ENCODE measurements at regions not wholly inside any gene's neighbourhood (a gene's known extent, or its start where the extent isn't known, plus 50 kb on each side); places are given as distances from the start of the nearest gene placed in this dataset.

DNA sequence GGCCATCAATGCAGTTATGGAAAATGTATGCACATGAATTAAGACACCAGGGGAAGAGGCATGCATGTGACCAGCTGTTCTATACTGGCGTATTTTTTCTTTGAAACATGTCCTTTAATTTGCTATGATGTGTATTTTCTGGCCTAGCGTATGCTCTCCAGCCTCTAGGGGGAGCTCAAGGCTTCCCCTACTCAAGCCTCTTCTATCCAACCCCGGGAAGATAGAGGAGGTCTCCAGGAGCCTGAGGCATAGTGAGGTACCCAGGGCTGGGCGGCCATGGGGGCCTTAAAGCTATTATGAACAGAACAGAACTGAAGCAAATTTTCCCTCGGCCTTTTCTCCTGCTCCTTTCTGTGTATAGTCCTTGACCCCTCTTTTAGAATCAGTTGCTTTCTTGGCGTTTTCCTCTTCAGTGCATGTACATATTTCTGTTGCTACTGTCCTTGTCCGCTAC, 528.9 kb downstream of the MAFB start:
- peak; percentile 67 for DNase-seq (ENCODE audit: low spot score)

DNA sequence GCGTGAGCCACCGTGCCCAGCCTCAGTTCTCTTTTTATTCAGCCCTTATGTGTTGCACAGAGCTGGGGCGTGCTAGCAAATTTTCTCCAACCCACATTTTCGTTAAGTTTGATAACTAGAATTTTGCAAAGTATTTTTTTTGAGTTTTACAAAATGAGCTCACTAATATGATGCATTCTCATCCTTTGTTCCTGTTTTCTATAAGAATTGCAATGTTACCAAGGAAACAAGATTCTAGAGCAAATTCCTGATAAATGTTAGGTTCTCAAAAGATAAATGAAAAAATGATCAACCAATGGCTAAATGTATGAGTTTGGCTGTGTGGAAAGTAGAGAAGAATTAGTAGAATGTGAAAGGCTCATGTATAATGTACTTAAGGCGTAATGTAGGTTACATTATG, 529.8 kb downstream of the MAFB start:
- no peak for DNase-seq (ENCODE audit: low spot score)

DNA sequence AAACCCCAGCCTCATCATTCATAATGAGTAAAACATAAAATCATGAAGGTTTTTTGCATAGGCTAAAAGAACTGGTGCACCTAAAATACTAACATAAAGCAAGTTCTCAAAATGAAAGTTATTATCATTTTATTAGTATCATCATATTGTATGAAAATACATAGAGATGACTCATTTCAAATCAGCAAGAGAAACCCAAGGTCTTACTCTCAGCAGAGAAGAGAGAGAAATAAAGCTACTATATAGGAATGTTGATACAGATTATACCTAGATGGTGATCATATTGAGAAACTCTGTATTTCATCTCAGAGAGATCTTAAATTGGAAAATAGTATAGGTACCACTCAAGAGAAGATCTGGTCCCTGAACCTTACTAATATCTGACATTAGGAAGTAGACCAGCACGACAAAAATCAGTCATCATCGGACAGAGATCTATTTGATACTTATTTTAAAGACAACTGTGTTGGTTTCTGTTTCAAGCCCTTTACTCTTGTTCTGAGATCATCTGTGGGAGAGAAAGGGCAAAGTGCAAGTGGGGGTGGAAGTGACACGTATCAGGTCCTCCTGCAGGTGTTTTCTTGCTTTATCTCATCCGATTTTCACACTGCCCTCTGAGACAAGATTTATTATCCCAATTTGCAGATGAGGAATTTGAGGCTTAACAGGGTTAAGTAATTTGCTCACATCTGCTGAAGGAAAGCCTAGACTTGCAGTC, 532.3 kb downstream of the MAFB start:
- no peak for DNase-seq (ENCODE audit: low spot score)

DNA sequence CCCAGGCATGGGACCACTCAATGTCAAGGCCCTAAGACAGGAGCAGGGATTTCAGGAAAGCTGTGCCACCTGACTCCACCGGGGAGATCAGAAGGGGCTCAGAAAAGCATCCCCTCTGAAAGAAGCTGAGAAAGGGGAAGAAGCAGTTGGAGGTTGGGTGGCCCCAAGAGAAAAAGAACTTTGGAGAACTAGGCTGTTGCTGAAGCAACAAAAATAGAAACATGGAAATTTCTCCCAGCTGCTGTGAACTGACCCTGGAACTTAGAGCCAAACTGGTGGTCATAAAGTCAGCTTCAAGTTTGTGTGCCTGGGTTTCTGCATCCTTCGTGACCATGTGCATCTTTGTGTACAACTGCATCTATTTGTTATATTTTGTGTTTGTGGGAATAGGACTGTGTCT, 534.5 kb downstream of the MAFB start:
- DNase-seq (ENCODE audit: low spot score) = no peak

DNA sequence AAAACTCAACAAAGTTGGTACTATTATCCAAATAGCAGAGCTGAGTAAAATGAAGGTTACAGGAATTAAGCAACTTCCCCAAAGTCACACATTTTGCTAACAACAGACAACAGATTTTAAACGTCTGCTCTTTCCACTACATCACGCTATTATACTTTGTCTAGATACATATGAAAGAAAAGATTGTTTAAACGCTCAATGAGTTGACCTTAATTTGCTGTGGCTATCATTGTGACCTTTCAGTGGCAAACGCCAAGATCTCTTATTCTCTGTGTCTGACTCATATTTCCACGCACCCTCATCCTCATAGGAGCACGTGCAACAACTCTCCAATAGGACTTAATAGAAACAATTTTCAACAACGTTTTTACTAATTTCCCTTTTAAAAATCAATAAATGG, 540.1 kb downstream of the MAFB start:
- no peak for DNase-seq (ENCODE audit: low spot score)

DNA sequence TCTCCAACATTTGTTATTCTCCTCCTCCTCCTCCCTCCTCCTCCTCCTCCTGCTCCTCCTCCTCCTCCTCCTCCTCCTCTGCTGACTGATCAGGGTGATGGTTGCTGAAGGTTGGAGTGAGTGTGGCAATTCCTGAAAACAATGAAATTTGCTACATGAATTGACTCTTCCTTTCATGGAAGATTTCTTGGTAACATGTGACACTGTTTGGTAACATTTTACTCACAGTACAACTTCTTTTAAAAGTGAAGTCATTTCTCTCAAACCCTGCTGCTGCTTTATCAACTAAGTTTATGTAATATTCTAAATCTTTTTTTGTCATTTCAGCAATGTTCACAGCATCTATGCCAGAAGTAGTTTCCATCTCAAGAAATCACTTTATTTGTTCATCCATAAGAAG, 543.0 kb downstream of the MAFB start:
- DNase-seq (ENCODE audit: low spot score) = no peak

DNA sequence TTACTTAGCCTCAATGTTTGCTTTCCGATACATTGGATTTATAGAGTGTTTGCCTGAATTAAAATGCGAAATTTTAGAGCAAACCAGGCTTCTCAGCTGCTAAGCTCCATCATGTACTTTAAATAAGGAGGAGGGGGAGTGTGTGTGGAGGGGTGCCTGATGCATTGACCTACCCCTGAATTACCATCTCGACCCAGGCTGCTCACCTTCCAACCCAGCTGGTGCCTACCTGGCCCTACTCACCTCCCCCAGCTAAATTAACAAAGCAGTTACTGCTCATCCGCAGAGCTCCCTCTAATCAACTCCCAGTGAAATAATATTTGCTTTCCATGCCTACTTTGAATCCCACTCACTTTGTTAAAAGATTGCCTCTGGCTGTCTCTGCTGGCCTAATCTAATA, 544.5 kb downstream of the MAFB start:
- no peak for DNase-seq (ENCODE audit: low spot score)

DNA sequence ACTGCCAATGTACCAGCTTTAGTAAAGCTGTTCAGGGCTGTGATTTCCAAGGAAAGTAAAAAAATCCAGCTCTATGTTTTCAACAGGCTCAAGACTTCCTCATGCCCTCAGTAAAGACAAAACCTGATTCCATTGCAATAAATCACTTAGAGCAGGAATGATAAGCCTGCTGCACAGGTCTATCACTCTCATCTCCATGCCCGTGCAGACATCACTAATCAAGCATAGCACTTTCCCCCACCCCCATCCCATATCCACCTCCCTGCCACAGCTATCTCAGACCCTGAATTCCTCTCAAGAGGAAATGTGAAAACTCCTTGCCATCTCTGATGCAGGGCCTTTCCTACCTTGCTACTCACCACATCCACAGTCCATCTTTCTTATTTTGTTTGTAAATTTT, 554.9 kb downstream of the MAFB start:
- no peak for DNase-seq (ENCODE audit: low spot score)

DNA sequence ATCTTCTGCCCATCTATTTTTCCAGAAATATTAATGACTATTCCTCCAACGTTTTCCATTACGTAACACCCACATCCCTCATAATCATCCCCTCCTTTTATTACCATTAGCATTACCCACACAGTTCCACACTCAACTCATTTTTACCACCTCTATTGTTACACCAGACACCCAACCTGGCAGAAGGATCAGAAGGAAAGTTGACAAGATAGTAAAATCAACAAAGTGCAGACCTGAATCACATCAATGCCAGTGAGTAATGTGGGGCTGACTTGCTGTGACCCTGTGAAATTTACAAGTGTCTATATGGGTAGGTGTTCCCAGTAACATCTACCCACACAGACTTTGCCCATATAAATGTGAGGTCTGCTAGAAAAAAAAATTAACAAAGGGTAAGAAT, 568.2 kb downstream of the MAFB start:
- no peak for DNase-seq (ENCODE audit: low spot score)

DNA sequence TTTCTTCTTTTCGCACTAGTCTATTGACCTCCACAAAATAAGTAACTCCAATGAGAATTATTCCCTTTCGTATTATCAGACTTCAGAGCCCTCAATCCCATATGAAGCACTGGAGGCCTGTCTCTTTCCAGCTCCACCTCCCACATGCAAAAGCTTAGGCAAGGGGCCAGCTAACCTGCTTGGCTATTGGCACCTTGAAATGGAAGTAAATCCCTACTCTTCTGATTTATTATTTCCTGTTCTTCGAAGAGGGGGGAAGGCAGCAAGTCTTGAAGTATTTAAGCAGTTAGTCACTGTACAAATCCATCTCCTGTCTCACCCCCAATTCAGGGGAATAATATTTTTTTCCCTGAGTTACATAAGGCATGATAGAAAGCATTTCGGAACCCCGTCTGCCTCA, 577.8 kb downstream of the MAFB start:
- no peak for DNase-seq (ENCODE audit: low spot score)

DNA sequence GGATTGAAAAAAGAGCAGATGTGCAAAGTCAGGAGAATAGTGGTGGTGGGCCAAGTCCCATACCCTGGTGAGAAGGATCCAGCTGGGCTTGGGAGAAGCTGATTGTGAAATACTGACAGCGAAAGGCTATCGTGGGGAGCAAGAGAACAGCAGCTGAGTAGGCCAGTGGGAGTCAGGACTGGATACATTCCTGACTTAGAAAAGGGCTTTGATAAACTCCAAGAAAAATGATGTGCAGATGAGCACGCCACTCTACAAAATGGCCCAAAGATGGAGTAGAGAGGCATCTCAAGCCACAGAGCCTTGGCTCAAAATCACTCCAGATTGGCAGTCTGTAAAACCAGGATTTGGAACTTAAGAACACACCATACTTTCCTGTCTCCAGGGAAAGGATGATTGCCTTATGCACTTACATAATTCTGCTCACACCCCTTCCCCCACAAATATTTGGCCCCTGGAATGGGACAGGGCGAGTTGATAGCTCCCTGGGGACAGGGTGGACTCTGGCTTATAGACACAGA, 578.7 kb downstream of the MAFB start:
- DNase-seq (ENCODE audit: low spot score) = no peak

DNA sequence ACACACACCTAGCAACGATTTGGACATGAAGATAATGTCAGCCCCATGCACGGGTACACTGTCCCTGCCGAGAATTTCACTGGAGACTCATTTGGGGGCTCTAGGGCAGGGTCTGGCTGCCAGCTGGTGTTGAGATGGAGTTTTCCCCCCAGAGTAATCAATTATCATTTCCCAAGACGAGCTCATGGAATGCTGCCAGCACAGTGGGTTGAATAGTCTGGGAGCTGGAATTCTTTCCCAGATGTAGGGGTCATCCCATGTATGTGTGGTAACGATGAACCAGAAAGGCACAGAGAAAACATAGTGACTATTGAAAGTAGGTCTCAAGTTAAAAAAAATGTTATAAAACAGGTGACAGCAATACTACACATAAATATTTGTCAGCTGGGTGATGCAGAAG, 579.9 kb downstream of the MAFB start:
- no peak for DNase-seq (ENCODE audit: low spot score)

DNA sequence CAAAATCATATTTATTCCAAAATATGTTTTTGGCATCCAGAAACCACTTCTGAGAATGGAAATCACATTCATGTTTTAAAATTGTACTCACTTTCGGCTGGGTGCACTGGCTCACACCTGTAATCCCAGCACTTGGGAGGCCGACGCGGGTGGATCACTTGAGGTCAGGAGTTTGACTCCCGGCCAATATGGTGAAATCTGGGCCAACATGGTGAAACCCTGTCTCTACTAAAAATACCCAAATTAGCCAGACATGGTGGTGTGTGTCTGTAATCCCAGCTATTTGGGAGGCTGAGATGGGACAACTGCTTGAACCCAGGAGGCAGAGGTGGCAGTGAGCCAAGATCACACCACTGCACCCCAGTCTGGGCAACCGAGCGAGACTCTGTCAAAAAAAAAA, 580.7 kb downstream of the MAFB start:
- no peak for DNase-seq (ENCODE audit: low spot score)

DNA sequence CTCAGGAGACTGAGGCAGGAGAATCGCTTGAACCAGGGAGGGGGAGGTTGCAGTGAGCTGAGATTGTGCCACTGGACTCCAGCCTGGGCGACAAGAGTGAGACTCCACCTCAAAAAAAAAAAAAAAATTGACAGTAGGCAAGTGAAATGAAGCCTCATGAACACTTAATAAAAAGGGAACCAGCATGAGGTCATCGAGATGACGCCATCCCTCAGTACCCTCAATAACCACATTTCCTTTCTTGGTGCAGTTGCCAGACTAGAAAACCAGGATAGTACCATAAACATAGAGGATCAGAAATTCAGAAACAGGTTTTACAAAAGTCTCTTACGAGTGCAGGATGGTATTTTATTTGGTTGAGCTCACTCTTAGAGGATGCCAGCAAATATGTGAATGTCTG, 584.1 kb downstream of the MAFB start:
- no peak for DNase-seq (ENCODE audit: low spot score)

DNA sequence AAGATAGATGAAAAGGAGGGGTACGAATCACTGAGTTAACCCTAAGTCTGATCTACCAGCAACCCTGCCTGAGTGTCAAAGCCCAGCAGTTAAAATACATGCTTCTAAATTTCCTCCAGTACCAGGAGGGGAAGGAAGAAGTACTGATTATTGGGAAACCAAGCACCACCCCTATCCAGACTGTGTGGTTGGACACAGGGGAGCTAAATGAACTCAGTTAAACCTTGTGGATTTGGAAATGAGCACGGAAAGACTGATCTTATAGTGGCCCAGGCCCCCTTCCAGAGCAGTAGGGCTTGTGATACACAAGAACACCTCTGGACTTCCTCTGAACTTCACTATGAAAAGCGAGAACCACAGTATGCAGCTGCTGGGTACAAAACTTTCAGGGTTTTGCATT, 585.6 kb downstream of the MAFB start:
- DNase-seq (ENCODE audit: low spot score) = no peak

DNA sequence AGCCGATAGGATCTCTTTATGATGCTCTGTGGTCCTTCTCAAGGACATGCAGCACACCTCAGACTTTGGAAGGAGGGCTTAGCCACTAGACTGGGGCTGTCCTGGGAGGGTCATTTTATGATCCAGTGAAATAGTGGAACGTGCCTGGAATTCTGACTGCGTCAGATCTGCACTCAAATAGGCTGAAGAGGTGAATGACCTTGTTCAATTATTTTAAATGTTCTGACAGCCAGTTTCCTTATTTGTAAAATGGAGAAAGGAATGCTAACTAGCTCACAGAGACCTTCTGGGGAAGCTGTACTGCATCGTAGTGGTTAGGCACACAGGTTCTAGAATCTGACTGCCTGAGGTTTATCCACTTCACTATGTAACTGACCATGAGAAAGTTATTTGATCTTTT, 587.5 kb downstream of the MAFB start:
- DNase-seq (ENCODE audit: low spot score) = no peak

DNA sequence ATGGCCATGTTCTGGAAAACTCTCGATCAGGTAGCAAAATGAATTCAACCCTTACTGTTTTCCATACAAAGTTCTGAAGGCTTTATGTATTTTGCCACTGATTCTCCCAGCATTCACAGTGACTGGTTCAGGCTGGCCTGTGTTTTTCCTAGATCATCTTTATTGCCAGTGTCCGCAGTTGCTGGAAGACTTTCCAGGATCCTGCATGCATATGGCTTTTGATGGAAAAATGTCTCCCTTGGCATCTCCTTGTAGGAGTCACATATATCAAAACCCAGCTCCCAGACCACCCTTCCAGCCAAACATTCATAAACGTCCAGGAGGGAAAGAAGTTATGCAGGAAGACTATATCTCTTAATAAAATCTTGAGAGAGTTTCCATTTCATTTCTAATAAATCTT, 588.8 kb downstream of the MAFB start:
- no peak for DNase-seq (ENCODE audit: low spot score)

DNA sequence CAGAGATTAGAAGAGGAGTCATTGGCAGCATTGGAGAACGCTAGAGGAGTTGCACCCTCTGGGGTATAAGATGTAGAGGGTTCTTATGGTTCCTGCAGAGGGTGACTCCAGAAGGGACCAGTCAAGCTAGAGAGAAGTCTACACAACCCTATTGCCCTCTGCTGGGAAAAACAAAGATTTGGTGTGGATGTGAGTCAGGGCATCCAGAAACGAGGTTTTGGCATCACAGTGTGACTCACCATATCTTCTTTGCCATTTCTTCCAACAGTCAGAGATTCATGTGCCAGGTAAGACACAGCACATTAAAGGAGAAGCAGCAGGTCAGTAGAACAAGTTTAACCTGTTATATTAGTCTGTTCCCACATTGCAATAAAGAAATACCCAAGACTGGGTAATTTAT, 598.8 kb downstream of the MAFB start:
- DNase-seq (ENCODE audit: low spot score) = no peak

DNA sequence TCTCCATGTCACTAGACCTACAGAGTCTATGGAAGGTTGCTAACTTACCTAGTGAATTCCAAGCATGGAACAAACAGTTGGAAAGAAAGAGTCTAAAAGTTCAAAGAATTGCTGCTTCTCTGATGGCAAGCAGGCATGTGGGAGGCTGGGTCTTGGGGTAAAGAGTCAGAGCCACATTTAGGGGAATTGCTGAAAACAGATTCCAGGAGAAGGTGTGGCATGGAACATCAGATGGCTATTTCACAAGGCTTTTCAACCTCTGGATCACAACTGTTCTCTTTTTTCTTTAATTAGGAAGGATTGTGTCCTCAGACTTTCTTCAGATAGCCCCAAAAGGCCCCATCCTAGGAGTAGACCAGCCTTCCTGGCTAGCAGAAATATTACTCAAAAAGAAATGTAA, 601.5 kb downstream of the MAFB start:
- no peak for DNase-seq (ENCODE audit: low spot score)

DNA sequence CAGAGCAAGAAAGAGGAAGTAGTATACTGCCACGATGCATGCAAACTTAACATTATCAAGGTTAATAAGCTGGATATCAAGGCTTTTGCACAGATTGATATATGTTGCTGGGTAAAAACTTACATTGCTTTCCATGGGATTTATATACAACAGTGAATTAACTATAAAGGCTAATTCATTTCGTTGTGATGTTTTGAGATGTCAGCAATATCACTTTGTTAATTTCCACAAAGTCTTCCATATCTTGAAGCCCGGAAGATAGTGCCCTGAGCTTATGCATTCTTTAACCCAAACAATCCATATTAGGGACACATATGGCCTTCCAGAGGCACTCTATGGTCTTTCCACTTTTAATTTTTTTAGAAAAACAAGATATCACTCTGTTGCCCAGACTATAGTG, 603.5 kb downstream of the MAFB start:
- DNase-seq (ENCODE audit: low spot score) = no peak

DNA sequence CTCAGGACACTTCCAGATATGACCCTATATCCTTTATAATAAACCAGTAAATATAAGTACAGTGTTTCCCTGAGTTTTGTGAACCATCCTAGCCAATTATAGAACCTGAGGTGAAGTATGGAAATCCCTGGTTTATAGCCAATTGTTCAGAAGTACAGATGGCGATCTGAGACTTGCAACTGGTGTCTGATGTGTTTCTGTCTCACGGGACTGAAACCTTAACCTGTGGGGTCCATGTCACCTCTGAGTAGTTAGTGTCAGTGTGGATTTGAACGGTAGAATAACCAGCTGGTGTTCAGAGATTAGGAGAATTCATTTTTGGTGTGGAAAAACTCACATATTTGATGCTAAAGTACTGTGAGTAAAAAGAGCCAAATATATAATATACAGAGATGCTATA, 606.6 kb downstream of the MAFB start:
- no peak for DNase-seq (ENCODE audit: low spot score)

DNA sequence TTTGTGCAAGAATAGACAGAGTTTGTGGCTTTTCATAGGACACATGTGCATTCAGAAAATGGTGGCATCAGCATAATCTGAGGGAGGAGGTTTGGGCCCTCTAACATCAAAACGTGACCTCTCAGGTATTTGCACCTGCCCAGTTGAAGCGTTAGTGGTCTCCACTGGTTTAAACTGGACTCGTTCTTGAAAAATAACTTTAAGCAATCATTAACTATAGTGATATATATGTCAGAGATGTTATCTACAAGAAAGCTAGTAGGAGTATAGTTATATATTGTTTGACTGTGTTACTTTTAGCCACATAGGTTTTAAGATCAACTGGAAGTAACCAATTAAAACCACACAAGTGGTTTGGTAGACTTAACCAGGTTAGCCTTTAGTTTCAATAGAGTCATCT, 607.4 kb downstream of the MAFB start:
- DNase-seq (ENCODE audit: low spot score) = no peak

DNA sequence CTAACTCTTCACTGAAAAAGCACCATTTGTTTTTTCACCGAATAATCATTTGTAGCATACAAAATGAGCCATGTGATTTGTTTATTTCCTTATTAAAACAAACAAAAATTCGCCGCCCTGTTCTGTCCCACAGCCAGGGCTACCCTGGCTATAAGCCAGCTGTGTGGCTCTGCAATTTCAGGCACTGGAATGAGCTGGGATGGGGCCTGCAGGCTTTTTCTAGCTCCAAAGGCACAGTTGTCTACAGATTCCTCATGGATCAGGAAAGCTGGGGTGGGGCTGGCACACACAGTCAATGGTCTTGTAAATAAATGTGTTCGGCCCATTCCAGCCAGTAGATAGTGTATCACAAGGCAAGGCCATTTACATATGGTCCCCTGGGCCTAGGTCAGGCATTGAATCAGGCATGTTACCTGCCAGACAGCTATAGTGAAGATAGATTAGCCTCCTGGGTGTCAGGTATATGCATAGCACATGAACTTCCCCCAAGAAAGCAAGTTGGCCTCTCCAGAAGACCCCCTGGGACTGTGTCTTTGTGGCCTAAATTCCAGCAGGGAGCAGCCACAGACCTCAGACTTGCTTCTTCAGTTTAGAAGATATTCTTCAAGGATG, 608.9 kb downstream of the MAFB start:
- DNase-seq (ENCODE audit: low spot score) = no peak

DNA sequence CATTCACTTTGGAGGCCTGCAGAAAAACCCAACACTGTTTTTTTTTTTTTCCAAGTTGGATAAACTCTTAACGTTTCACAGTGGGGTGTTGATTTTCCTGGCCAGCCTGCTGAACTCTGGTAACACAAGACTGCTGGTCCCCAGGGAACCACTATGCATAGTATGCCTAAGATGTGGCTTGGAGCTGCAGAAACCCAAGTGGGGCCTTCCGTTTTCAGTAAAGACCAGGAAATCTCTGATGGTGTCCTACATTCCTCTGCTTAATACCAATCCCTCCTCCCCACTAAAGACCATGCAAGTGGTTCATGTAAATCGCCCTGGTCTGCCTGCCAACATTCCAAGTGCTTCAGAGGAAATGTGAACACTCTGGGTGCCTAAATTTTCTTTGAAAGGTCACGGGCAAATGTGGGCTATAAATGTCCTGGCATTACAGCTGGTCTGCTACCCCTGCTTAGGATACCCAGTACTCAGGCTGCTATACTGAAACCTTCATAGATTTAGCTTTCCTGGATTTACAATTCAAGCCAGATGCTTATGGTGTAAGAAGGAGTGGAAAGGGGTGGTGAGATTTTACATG, 615.4 kb downstream of the MAFB start:
- no peak for DNase-seq (ENCODE audit: low spot score)

Measured in LoVo (cell line).